DND-41 (cell line): ENCODE measurements at regions not wholly inside any gene's neighbourhood (a gene's known extent, or its start where the extent isn't known, plus 50 kb on each side); places are given as distances from the start of the nearest gene placed in this dataset.
"Not testable (repeated sequence)": the region's sequence is repeated elsewhere in the genome, so short reads cannot be mapped to it uniquely, and the experiment has no call there.

Experiments
- EZH2 ChIP-seq: IDR thresholded peaks from 3 replicates; pipeline ENCODE4 v1.6.1; 2012; ENCODE audit warnings: borderline replicate concordance, low read depth, mild to moderate bottlenecking, moderate library complexity, low read length, inconsistent platforms; ENCODE audit not compliant: severe bottlenecking
- TF ChIP-seq, protein P1 (sequence below): IDR thresholded peaks from 2 replicates; pipeline ENCODE4 v1.5.1; 2012; ENCODE audit warnings: borderline replicate concordance, low read length, moderate library complexity, mild to moderate bottlenecking; ENCODE audit not compliant: poor library complexity, severe bottlenecking; ENCODE audit errors: extremely low read depth

DNA sequence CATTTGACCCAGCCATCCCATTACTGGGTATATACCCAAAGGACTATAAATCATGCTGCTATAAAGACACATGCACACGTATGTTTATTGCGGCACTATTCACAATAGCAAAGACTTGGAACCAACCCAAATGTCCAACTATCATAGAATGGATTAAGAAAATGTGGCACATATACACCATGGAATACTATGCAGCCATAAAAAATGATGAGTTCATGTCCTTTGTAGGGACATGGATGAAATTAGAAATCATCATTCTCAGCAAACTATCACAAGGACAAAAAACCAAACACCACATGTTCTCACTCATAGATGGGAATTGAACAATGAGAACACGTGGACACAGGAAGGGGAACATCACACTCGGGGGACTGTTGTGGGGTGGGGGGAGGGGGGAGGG lies 74.8 kb downstream of the RMI2 start:
- not testable (repeated sequence) for TF ChIP-seq EZH2
- TF ChIP-seq, protein P1, sequence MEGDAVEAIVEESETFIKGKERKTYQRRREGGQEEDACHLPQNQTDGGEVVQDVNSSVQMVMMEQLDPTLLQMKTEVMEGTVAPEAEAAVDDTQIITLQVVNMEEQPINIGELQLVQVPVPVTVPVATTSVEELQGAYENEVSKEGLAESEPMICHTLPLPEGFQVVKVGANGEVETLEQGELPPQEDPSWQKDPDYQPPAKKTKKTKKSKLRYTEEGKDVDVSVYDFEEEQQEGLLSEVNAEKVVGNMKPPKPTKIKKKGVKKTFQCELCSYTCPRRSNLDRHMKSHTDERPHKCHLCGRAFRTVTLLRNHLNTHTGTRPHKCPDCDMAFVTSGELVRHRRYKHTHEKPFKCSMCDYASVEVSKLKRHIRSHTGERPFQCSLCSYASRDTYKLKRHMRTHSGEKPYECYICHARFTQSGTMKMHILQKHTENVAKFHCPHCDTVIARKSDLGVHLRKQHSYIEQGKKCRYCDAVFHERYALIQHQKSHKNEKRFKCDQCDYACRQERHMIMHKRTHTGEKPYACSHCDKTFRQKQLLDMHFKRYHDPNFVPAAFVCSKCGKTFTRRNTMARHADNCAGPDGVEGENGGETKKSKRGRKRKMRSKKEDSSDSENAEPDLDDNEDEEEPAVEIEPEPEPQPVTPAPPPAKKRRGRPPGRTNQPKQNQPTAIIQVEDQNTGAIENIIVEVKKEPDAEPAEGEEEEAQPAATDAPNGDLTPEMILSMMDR: not testable (repeated sequence)
